K562 (cell line): ENCODE measurements at regions not wholly inside any gene's neighbourhood (a gene's known extent, or its start where the extent isn't known, plus 50 kb on each side); places are given as distances from the start of the nearest gene placed in this dataset.

Experiments
- NEUROD1 ChIP-seq: fragments of 150-350 bp; IDR thresholded peaks from 2 replicates; pipeline ENCODE4 v1.6.1; 2014; ENCODE audit warnings: borderline replicate concordance, low read length, low read depth; ENCODE audit not compliant: partially characterized antibody
- RBM22 ChIP-seq: fragments of 200-400 bp; formaldehyde crosslinking; IDR thresholded peaks from 2 replicates; pipeline ENCODE4 v1.6.1; 2018; ENCODE audit warnings: low read length, low read depth; ENCODE audit not compliant: poor library complexity, severe bottlenecking
- REST ChIP-seq, 2 experiments: fragments of 450-650 bp; formaldehyde crosslinking in 1 of 2; IDR thresholded peaks; 2 replicates each; pipeline versions ENCODE4 v1.4.0 to v1.6.1; 2014 to 2020; ENCODE audit warnings: mild to moderate bottlenecking in 2 of 2, borderline replicate concordance in 1 of 2, low read depth in 1 of 2
- SIN3B ChIP-seq: fragments of 450-650 bp; IDR thresholded peaks from 2 replicates; pipeline ENCODE4 v1.6.1; 2017; ENCODE audit warnings: low read depth, mild to moderate bottlenecking, moderate library complexity
- SIX5 ChIP-seq, 2 experiments: IDR thresholded peaks; 2 replicates each; pipeline ENCODE4 v1.6.1; 2011; ENCODE audit warnings: low read length in 2 of 2, borderline replicate concordance in 1 of 2, low read depth in 1 of 2, mild to moderate bottlenecking in 1 of 2, moderate library complexity in 1 of 2; ENCODE audit not compliant: insufficient read depth in 1 of 2
- SRSF9 ChIP-seq: fragments of 200-400 bp; formaldehyde crosslinking; IDR thresholded peaks from 2 replicates; pipeline ENCODE4 v1.6.1; 2017; ENCODE audit warnings: low read depth, low read length, borderline replicate concordance
- TFAM ChIP-seq: fragments of 250-450 bp; sonication (Bioruptor Pico); conservative IDR thresholded peaks from 2 replicates; pipeline ENCODE4 v1.5.0; 2021; ENCODE audit warnings: mild to moderate bottlenecking, moderate library complexity

GRCh38 chr9:118192807-118193206 lies 488.6 kb downstream of the TLR4 start (continued):
- TF ChIP-seq REST (IDR thresholded peaks at IDR 0.05; ENCODE audit: borderline replicate concordance) (no peak), REST (CRISPR knock-in tag; IDR thresholded peaks at IDR 0.05; ENCODE audit: low read depth) (no peak), SIX5 (IDR thresholded peaks at IDR 0.05; ENCODE audit: borderline replicate concordance in 1 of 2, insufficient read depth in 1 of 2, low read depth in 1 of 2, low read length in 2 of 2) (no peak), NEUROD1 (no peak), SRSF9 (no peak), TFAM (CRISPR knock-in tag) (no peak), RBM22 (no peak), SIN3B (no peak)
